HG02970 (cell line): ENCODE measurements at regions not wholly inside any gene's neighbourhood (a gene's known extent, or its start where the extent isn't known, plus 50 kb on each side); places are given as distances from the start of the nearest gene placed in this dataset.
"Not testable (repeated sequence)": the region's sequence is repeated elsewhere in the genome, so short reads cannot be mapped to it uniquely, and the experiment has no call there.

Source experiments
- ATAC-seq: cut with Tn5 transposase; IDR thresholded peaks from one replicate; pipeline ENCODE4 v1.9.1; 2021; ENCODE audit warnings: mild to moderate bottlenecking, moderate library complexity, moderate number of reproducible peaks; ENCODE audit not compliant: unreplicated experiment, low FRiP score

DNA sequence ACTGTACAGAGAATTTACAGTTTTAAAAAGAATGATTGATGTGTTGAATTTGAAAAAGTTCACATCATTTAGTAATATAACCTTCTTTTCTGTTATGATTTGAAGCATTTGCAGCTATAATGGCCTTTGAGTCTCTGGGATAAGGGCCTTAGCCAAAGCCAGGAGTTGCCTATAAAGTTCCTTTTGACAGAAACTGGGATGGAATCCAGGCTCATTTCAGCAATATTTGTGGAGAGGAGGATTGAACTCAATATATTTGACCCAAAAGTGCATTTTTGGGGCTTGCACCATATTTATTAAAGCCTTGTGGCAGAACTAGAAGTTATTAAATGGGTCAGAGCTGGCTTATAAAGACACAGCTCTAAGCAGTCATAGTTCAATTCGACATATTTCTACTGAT is 348.7 kb upstream of the EPHA3 start:
- no peak for ATAC-seq

DNA sequence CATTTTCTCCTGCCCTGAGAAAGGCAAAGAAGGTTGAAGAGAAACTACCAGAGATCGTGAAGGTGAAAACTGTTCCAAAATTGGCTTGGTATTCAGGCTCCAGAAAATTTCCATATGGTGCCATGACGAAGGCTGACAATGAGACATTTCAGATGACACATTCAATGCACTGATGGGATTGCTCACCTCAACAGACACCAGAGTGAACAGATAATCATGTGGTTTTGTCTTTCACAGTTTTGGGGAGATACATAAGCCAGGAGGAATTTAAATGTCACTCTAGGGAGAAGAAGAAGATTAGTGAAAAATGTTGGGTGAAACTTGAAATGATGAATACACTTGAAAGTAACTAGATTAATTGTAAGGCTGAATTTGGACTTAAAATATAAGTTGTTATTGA is 339.7 kb upstream of the EPHA3 start:
- ATAC-seq, result no peak

- no peak for ATAC-seq
Observed at GRCh38 chr3:88773766-88774165, 333.7 kb upstream of the EPHA3 start.

- no peak for ATAC-seq
Observed at GRCh38 chr3:88775026-88775690, 332.3 kb upstream of the EPHA3 start.

- ATAC-seq, result no peak
Observed at GRCh38 chr3:88779482-88779881, 327.9 kb upstream of the EPHA3 start.

GRCh38 chr3:88784925-88785324 is 322.5 kb upstream of the EPHA3 start:
- no peak for ATAC-seq

DNA sequence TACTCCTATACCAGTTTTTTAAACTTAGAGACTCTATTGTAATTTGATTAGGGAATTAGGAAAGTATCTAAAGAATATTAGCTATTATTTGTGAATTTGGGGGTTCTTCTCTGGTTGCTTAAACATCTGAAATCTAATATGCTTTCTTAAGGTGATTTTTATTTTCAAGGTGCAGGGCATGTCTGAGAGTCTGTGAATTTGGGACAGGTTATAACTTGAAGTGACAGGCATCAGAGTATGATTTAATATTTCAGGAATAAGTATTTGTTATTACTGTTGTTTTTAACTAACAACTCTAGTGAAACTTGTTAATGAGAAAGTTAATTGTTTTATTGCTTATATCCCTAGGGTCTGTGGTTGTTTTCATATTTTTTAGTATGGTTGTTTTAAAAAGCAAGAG is 321.6 kb upstream of the EPHA3 start:
- no peak for ATAC-seq

DNA sequence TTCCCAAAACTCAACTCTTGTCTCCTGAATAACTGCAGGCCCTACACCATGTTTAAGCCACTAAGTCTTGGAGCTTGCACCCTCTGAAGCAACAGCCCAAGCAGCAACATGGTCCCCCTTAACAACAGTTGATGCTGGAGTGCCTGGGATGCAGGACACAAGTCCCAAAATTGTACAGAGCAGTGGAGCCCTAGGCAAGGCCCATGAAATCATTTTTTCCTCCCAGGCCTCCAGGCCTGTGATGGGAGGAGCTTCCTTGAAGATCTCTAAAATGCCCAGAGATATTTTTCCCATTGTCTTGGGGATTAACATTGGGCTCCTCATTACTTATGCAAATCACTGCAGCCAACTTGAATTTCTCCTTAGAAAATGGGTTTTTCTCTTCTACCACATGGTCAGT is 311.9 kb upstream of the EPHA3 start:
- no peak for ATAC-seq

DNA sequence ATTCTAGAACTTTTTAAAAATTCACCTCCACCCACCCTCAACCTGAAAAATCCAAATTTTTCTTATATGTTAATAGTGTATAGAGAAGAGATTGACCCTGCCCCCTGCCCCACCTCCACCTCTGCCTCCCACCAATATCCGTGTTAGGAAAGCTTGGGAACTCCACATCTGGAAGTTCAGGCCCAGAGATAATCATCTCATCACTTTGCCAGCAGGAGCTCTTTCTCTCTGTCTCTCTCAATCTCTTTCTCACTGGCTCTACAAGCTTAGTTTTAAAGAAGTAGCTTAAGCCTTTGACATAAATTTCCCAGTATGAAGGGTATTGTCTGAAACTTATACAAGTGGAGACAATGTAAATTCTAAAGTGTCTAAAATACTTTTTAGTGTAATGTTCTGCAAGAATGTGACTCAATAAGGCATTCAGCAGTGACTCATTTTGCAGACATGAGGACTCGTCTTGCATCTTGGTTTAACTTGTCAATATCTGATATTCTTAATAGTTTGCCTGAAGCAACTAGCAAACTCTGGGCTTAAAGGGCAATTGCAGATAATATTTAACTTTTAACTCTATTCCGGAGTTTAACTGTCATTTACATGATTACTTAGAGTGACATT is 299.8 kb upstream of the EPHA3 start:
- no peak for ATAC-seq

DNA sequence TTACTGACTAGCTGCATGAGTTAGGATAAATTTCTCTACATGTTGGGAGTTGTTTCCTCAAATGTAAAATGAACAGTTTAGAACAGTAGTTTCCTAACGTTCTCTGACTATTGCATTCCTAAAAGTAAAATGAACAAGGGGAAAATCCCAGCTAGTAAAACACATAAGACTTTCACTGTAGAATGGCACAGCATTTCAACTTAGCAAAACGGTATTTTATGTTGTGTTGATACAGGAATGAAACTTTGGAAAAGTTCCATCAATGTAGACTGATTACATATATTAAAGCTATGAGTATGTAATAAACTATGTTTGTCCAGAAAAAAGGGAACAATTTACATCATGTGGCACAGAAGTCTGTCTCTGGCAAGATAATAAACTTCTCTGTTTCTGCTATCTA is 297.4 kb upstream of the EPHA3 start:
- no peak for ATAC-seq

- no peak for ATAC-seq
Observed at GRCh38 chr3:88810455-88810854, 297.0 kb upstream of the EPHA3 start.

GRCh38 chr3:88811096-88811495 is 296.3 kb upstream of the EPHA3 start:
- no peak for ATAC-seq

GRCh38 chr3:88812576-88812975 is 294.8 kb upstream of the EPHA3 start:
- no peak for ATAC-seq

GRCh38 chr3:88816445-88816844 is 291.0 kb upstream of the EPHA3 start:
- no peak for ATAC-seq

GRCh38 chr3:88824666-88825564 is 282.5 kb upstream of the EPHA3 start:
- no peak for ATAC-seq

DNA sequence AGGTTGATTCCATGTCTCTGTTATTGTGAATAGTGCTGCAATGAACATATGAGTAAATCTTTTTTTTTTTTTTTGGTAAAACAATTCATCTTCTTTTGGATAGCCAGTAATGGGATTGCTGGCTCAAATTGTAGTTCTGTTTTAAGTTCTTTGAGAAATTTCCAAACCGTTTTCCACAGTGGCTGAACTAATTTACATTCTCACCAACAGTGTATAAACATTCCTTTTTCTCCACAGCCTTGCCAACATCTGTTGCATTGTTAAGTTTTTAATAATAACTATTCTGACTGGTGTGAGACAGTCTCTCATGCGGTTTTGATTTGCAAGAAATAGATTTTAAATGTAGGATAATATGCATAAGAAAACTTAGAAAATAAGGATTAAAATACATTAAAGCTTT is 279.0 kb upstream of the EPHA3 start:
- ATAC-seq, result no peak

- no peak for ATAC-seq
Observed at GRCh38 chr3:88852606-88853005, 254.8 kb upstream of the EPHA3 start.

GRCh38 chr3:88863196-88863595 is 244.2 kb upstream of the EPHA3 start:
- ATAC-seq, result no peak

GRCh38 chr3:88876724-88877123 is 230.7 kb upstream of the EPHA3 start:
- ATAC-seq, result no peak

GRCh38 chr3:88879905-88880304 is 227.5 kb upstream of the EPHA3 start:
- ATAC-seq, result no peak

DNA sequence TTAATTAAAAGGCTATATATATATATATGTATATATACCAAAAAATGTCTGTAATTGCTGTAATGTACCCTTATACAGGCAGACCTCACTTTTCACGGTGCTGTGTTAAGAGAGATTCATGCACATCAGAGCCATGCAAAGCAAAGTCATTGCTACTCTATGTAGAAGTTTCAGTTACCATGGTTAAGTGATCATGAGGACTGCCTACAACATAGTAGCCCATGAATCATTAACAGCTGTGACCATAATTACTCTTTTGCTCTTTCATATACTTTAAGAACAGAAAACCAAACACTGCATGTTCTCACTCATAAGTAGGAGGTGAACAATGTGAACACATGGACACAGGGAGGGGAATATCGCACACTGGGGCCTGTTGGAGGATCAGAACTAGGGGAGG is 225.3 kb upstream of the EPHA3 start:
- peak; percentile 74 for ATAC-seq

DNA sequence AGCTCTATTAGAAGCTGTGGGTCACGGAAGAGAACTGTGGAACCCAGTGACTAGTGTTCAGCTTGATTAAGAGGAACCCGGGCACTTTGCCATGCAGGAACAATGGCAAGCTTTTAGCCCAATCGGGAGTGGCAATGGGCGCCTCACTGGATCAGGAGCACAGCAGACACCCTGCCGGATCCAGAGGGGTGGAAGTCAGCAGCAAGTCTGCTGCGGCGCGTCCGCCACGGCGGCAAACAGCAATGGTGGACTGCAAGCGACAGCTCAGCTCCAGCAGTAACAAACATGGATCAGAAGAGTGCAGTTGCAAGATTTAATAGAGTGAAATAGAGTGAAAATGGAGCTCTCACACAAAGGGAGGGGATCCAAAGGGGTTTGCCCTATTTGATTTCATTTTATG is 220.8 kb upstream of the EPHA3 start:
- not testable (repeated sequence) for ATAC-seq
